PC-3 (cell line): ENCODE measurements at regions not wholly inside any gene's neighbourhood (a gene's known extent, or its start where the extent isn't known, plus 50 kb on each side); places are given as distances from the start of the nearest gene placed in this dataset.

Source experiments
- ATAC-seq: fragments of 200-7000 bp; cut with Tn5 transposase; 2 replicates; pipeline ENCODE4 v1.9.1; 2020; ENCODE audit warnings: mild to moderate bottlenecking, moderate library complexity
- BruUV-seq: library from RNA; stranded (reverse); fragments of 400-500 nt; replicated peaks from 2 replicates; lab custom pipeline; 2021; lab: Mats Ljungman, UMichigan
- CTCF ChIA-PET: fragments of 300-600 bp; sonication (Branson Sonifier 250); formaldehyde crosslinking; loops from one replicate; lab custom pipeline; 2022; ENCODE audit warnings: antibody characterized with exemption; lab: Charles Lee
- POLR2A ChIA-PET: fragments of 300-600 bp; sonication (Branson Sonifier 250); formaldehyde crosslinking; loops from one replicate; lab custom pipeline; 2022; ENCODE audit warnings: antibody characterized with exemption; ENCODE audit not compliant: unreplicated experiment; lab: Charles Lee
- DNase-seq: peaks from one replicate; pipeline ENCODE4 v3.0.0-alpha.2; 2015
- H2AFZ ChIP-seq: fragments of 300-600 bp; sonication (generic); 2 replicates; pipeline ENCODE4 v1.6.0; 2016; ENCODE audit warnings: antibody characterized with exemption, low read length
- H3F3A ChIP-seq: fragments of 300-600 bp; sonication (generic); one replicate; pipeline ENCODE4 v1.6.0; 2017; ENCODE audit warnings: antibody characterized with exemption, low read length, control low read depth, mild to moderate bottlenecking; ENCODE audit not compliant: unreplicated experiment
- H3K27ac ChIP-seq: fragments of 300-600 bp; sonication (generic); 2 replicates; pipeline ENCODE4 v1.5.1; 2016; ENCODE audit warnings: mild to moderate bottlenecking, low read length
- H3K27me3 ChIP-seq: fragments of 300-600 bp; sonication (generic); 2 replicates; pipeline ENCODE4 v1.6.1; 2016; ENCODE audit warnings: low read length, mixed read lengths
- H3K36me3 ChIP-seq: fragments of 300-600 bp; sonication (generic); 2 replicates; pipeline ENCODE4 v1.6.1; 2016; ENCODE audit warnings: low read depth, mixed run types, low read length, mixed read lengths
- H3K4me1 ChIP-seq: fragments of 300-600 bp; sonication (generic); 2 replicates; pipeline ENCODE4 v1.5.1; 2016; ENCODE audit warnings: low read length; ENCODE audit not compliant: insufficient read depth
- H3K4me2 ChIP-seq: fragments of 300-600 bp; sonication (generic); 2 replicates; pipeline ENCODE4 v1.6.0; 2016; ENCODE audit warnings: low read length
- H3K4me3 ChIP-seq: fragments of 300-600 bp; sonication (generic); 2 replicates; pipeline ENCODE4 v1.5.1; 2016; ENCODE audit warnings: mild to moderate bottlenecking, low read length, mixed read lengths
- H3K79me2 ChIP-seq: fragments of 300-600 bp; sonication (generic); 2 replicates; pipeline ENCODE4 v1.6.1; 2017; ENCODE audit warnings: low read length, mixed read lengths
- H3K9ac ChIP-seq: fragments of 300-600 bp; sonication (generic); 2 replicates; pipeline ENCODE4 v1.6.0; 2016; ENCODE audit warnings: mild to moderate bottlenecking, low read length
- H3K9me2 ChIP-seq: fragments of 300-600 bp; sonication (generic); replicated peaks from 2 replicates; pipeline ENCODE4 v1.6.1; 2016; ENCODE audit warnings: mixed run types, low read length, mixed read lengths
- H3K9me3 ChIP-seq: fragments of 300-600 bp; sonication (generic); 2 replicates; pipeline ENCODE4 v1.6.1; 2016; ENCODE audit warnings: low read length, mixed read lengths
- H4K20me1 ChIP-seq: fragments of 300-600 bp; sonication (generic); 2 replicates; pipeline ENCODE4 v1.6.1; 2016; ENCODE audit warnings: low read length, mixed read lengths
- EZH2 ChIP-seq: fragments of 300-600 bp; sonication (generic); IDR thresholded peaks from one replicate; pipeline ENCODE4 v1.6.1; 2017; ENCODE audit warnings: antibody characterized with exemption, mild to moderate bottlenecking, low read length; ENCODE audit not compliant: unreplicated experiment
- EZH2phosphoT487 ChIP-seq: fragments of 300-600 bp; sonication (generic); IDR thresholded peaks from 2 replicates; pipeline ENCODE4 v1.6.1; 2018; ENCODE audit warnings: mild to moderate bottlenecking, antibody characterized with exemption, low read length, borderline replicate concordance
- intact Hi-C: fragments of 100-400 bp; cut with micrococcal nuclease; formaldehyde crosslinking; loops from 2 replicates; pipeline ENCODE4 v1.9.0; 2023
- TF ChIP-seq, protein P1 (sequence below): fragments of 300-600 bp; sonication (generic); conservative IDR thresholded peaks from 2 replicates; pipeline ENCODE4 v1.5.1; 2017; ENCODE audit warnings: antibody characterized with exemption, low read depth, mild to moderate bottlenecking, low read length

DNA sequence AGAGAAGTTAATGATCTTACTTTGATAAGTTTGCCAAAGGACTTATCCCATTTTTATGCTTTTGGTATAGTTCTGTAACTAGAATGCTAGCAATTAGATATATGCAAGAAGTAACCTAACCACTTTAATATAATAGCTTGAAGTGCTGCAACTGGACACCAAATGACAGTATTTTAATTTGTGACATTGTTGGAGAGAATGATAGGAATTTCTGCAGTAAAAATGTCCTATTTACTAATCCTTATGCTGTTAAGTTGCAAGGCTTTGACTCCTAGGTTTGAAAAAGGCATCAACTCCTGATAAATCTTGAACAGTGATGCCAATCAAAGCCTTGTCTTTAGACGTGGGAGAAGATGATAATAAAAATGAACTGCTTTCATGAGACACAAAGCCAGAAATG is 726.0 kb upstream of the GJE1 start:
- ChIA-PET CTCF (no interaction called here), POLR2A (no interaction called here)
- DNase-seq (no peak), ATAC-seq (no peak)
- Histone ChIP-seq H3K4me1 (no peaks in the 10 kb centered on the region), H3K36me3 (peaks cover 3% of the 10 kb centered on the region; the same call in 1 of the 2 replicates), H3K4me2 (no peak overlapping the region), H2AFZ (no peak overlapping the region), H3K9me3 (peaks cover 12% of the 10 kb centered on the region; the same call in 1 of the 2 replicates), H3K79me2 (no peaks in the 10 kb centered on the region), H3K4me3 (no peak overlapping the region), H3K27me3 (no peaks in the 10 kb centered on the region), H3K27ac (no peak overlapping the region), H3K9ac (no peak overlapping the region), H3F3A (no peaks in the 10 kb centered on the region), H4K20me1 (no peaks in the 10 kb centered on the region), H3K9me2 (no peaks in the 10 kb centered on the region)
- BruUV-seq = no TSS peak
- intact Hi-C loops = no loop called here
- TF ChIP-seq EZH2phosphoT487 (no peak), EZH2 (no peak)
- TF ChIP-seq, protein P1, sequence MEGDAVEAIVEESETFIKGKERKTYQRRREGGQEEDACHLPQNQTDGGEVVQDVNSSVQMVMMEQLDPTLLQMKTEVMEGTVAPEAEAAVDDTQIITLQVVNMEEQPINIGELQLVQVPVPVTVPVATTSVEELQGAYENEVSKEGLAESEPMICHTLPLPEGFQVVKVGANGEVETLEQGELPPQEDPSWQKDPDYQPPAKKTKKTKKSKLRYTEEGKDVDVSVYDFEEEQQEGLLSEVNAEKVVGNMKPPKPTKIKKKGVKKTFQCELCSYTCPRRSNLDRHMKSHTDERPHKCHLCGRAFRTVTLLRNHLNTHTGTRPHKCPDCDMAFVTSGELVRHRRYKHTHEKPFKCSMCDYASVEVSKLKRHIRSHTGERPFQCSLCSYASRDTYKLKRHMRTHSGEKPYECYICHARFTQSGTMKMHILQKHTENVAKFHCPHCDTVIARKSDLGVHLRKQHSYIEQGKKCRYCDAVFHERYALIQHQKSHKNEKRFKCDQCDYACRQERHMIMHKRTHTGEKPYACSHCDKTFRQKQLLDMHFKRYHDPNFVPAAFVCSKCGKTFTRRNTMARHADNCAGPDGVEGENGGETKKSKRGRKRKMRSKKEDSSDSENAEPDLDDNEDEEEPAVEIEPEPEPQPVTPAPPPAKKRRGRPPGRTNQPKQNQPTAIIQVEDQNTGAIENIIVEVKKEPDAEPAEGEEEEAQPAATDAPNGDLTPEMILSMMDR = no peak

DNA sequence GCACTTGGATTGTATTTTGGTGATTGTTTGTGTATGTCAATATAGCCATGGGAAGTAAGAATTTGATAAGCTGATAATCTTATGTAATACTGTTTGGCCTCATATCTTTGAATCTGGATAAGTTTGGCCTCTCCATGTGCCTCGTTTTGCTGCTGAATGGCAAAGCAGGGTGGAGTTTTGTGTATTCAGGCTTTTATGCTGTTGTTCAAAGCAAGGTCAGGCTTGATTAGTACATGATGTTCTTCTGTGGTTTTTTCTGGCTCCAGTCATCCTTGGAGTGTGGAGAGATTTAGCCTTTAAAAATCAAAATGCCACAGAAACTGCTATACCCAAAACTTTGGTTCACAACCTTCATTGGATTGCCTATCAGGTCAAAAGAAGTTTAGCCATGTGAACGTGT is 728.9 kb upstream of the GJE1 start:
- H3K27ac ChIP-seq = no peak overlapping the region
- H3K9me2 ChIP-seq = no peaks in the 10 kb centered on the region
- no peak for TF ChIP-seq EZH2phosphoT487
- TF ChIP-seq EZH2 = no peak
- TF ChIP-seq, protein P1 = no peak
- H3F3A ChIP-seq = no peaks in the 10 kb centered on the region
- H3K79me2 ChIP-seq = no peaks in the 10 kb centered on the region
- no peaks in the 10 kb centered on the region for H3K4me1 ChIP-seq
- BruUV-seq = no TSS peak
- ChIA-PET POLR2A (no interaction called here), CTCF (no interaction called here)
- H3K4me2 ChIP-seq = no peak overlapping the region
- intact Hi-C loops = no loop called here
- DNase-seq (no peak), ATAC-seq (no peak)
- H3K4me3 ChIP-seq = no peak overlapping the region
- no peaks in the 10 kb centered on the region for H4K20me1 ChIP-seq
- no peaks in the 10 kb centered on the region for H3K36me3 ChIP-seq
- no peak overlapping the region for H3K9ac ChIP-seq
- peaks cover 5% of the 10 kb centered on the region; the same call in 1 of the 2 replicates for H3K9me3 ChIP-seq
- no peaks in the 10 kb centered on the region for H3K27me3 ChIP-seq
- H2AFZ ChIP-seq = no peak overlapping the region

DNA sequence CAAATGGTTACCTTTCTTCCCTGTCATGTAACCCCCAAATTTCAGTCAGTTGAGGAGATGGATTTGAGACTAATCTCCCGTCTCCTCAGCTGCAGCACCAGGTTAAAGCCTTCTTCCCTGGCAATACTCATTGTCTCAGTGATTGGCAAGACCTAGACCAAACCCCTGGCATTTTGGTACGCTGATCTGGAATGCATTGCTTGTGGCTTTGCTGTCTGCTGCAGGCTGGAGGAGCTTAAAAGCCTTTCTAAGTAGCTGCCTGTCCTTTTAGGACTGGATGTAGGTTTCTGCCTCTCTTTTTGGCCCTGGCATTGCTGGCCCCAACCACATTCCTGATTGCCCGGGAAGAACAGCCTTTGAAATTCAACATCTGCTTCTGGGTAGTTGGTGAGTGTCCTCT is 729.6 kb upstream of the GJE1 start:
- POLR2A ChIA-PET = no interaction called here

More for the DNA sequence above, 729.6 kb upstream of the GJE1 start:
- intact Hi-C loops = no loop called here
- Histone ChIP-seq H3K4me1 (no peaks in the 10 kb centered on the region), H2AFZ (no peak overlapping the region), H3F3A (no peaks in the 10 kb centered on the region), H3K4me2 (no peak overlapping the region), H3K79me2 (no peaks in the 10 kb centered on the region), H3K9ac (no peak overlapping the region), H3K4me3 (no peak overlapping the region), H3K36me3 (no peaks in the 10 kb centered on the region), H3K27ac (no peak overlapping the region), H3K9me2 (no peaks in the 10 kb centered on the region), H3K9me3 (no peaks in the 10 kb centered on the region), H3K27me3 (no peaks in the 10 kb centered on the region), H4K20me1 (no peaks in the 10 kb centered on the region)
- TF ChIP-seq, protein P1 = no peak
- TF ChIP-seq EZH2phosphoT487 = no peak
- no TSS peak for BruUV-seq
- ATAC-seq = no peak
- no peak for DNase-seq
- CTCF ChIA-PET = no interaction called here
